H54 (cell line): ENCODE measurements at regions not wholly inside any gene's neighbourhood (a gene's known extent, or its start where the extent isn't known, plus 50 kb on each side); places are given as distances from the start of the nearest gene placed in this dataset.

ENCODE experiments used
- DNase-seq: peaks from one replicate; pipeline ENCODE4 v3.0.0; 2011; ENCODE audit warnings: low spot score, mixed read lengths; ENCODE audit not compliant: insufficient read length
- FAIRE-seq: peaks from 3 replicates; lab custom pipeline; 2011; peaks lifted over from hg19 to GRCh38; lab: Jason Lieb, UNC
- POLR2A ChIP-seq: IDR thresholded peaks from 2 replicates; pipeline ENCODE4 v1.6.1; 2011; ENCODE audit warnings: low read depth, mild to moderate bottlenecking, low read length

GRCh38 chr7:50868426-50869100 lies 85.9 kb upstream of the GRB10 start:
- TF ChIP-seq POLR2A: no peak
- no peak for DNase-seq
- FAIRE-seq: no peak

DNA sequence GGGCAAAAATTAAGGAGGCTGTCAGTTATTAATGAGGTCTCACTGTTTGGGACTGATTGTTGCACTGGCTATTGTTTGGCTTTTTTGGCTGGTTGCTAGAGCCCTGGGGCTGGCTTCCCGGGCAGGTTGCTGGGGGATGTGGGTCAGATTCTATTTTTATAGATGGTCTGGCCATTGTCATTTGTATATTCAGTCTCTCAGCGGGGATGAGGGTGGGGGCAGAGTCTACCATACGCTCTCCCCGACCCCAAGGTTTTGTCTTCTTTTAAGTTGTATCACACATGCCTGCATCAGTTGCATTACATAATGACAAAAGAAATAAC lies 84.3 kb upstream of the GRB10 start:
- DNase-seq (no peak), FAIRE-seq (no peak)
- no peak for TF ChIP-seq POLR2A

DNA sequence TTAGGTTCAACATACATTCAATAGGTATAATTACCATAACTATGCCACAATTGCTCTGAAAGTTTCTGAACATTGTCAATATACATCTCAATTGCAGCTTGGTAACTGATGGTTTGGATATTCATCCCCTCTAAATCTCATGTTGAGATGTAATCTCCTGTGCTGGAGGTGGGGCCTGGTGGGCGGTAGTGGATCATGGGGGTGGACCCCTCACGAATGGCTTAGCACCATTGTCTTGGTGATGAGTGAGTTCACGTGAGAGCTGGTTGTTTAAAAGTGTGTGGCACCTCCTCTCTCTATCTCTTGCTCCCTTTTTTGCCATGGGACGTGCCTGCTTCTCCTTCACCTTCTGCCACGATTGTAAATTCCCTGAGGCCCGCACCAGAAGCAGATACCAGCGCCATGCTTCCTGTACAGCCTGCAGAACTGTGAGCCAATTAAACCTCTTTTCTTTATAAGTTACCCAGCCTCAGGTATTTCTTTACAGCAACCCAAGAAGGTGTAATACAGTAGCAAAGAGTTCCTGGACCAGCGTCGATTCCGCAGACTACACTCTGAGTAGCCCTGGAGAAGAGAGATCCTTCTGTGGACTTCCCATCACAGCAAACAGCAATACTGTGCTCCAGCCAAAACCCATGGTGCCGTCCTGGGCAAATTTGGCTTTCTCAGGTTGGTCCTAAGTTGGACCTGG lies 83.8 kb upstream of the GRB10 start:
- no peak for TF ChIP-seq POLR2A
- FAIRE-seq: no peak
- no peak for DNase-seq

GRCh38 chr7:50865450-50865849 lies 82.8 kb upstream of the GRB10 start:
- FAIRE-seq: no peak
- TF ChIP-seq POLR2A: no peak
- no peak for DNase-seq

DNA sequence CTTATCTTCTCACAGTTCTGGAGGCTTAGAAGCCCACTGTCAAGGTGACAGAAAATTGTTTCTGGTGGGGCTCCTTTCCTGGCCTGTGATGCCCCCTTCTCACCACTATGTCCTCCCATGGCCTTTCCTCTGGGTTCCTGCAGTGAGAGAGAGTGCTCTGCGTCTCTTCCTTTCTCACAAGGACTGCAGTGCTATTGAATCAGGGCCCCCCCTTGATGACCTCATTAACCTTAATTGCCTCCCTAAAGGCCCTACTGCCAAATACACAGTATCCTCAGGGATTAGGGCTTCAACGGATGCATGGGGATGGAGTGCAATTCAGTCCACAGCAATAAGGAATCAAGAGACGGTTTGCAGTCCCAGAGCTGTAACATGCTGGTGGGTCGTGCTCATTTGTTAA lies 82.0 kb upstream of the GRB10 start:
- FAIRE-seq: no peak
- DNase-seq: no peak
- TF ChIP-seq POLR2A: no peak

DNA sequence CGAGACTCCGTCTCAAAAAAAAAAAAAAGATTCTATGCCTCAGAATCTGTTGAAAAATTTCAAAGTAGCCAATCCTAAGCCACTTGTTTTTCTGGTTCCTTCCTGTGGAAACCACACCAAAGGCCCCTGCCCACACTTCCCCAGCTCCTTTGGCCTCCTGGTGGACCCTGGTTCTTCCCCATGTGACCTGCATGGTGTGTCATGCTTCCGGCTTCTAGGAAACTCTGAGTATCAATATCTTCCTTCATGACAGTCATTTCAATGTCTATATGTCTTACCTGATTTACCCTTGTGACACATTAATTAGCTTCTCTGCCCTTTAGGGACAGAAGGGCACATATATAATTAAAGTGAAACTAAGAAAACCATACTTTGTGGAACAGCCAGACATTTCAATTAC lies 80.4 kb upstream of the GRB10 start:
- TF ChIP-seq POLR2A: no peak
- no peak for DNase-seq
- no peak for FAIRE-seq

- DNase-seq: no peak
- no peak for FAIRE-seq
- TF ChIP-seq POLR2A: no peak
These were observed 79.6 kb upstream of the GRB10 start for GRCh38 chr7:50862302-50862701.

DNA sequence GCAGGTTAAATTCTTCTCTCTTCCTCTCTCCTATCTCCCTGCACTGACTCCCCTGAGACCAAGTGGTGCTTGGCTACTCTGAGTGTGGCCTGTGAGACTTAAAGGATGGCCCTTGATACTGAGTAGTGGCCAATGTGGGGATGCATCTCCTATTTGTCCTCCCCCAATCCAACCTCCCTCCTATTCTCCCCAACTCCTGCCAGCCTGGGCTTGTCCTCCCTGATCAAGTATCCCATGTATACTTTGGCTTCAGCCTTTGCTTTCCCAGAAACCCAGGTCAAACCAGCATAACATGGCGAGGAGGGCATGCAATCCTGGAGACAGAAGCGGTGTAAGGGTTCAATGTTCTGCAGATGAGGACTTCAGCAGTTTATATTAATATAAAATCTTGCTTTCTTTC lies 77.9 kb upstream of the GRB10 start:
- DNase-seq: no peak
- no peak for FAIRE-seq

DNA sequence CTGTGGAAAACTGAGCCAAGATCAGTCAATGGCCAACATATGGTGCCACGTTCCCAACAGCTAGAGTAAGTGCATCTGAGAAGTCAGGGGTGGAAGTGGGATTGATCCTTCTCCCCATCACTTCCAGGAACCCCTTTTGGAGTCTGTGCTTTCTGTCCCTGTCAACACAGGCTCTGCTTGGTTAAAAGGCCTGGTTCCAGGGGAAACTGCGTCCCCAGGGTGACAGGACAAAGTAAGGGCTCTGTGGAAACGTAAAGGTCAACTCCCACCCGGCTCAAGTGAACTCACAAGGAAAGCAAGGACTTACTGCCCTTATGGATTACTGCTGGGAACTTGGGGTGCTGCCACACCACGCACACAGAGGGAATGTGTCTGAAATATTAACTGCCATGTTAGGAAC lies 77.5 kb upstream of the GRB10 start:
- TF ChIP-seq POLR2A: no peak
- DNase-seq: no peak
- no peak for FAIRE-seq

More for the DNA sequence above, 77.9 kb upstream of the GRB10 start:
- no peak for TF ChIP-seq POLR2A

GRCh38 chr7:50858528-50859245 lies 76.0 kb upstream of the GRB10 start:
- FAIRE-seq: no peak
- TF ChIP-seq POLR2A: no peak
- DNase-seq: no peak

DNA sequence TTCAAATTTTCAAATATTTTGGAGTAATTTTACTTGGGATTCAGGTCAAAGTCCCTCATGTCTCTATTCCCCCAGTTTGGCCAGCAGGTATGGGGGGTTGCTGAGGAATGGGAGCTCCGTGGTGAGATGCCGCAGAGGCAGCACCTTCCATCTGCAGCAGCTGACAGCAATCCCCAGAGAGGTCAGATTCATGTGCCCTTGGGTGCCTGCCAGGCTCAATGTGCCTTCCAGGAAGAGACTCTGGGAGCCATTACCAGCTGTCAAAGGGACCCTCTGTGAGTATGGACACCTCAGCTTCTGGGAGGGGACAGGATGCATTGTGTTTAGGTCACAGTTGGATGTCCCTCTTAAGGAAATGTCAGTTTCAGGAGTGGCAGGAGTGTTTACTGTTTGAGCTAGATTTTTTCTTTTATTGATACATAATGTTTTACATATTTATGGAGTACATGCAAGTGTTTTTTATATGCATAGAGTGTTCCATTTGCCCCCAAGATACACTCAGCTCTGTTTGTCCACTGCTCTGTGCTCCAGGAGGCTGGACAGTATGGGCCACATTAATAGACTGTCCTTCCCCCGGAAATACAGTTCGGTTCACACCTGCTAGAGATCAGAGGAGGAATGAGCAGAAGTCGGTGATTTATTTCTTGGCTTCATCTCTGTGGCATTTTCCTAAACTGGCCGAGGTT lies 75.3 kb upstream of the GRB10 start:
- FAIRE-seq (no peak), DNase-seq (no peak)
- no peak for TF ChIP-seq POLR2A

DNA sequence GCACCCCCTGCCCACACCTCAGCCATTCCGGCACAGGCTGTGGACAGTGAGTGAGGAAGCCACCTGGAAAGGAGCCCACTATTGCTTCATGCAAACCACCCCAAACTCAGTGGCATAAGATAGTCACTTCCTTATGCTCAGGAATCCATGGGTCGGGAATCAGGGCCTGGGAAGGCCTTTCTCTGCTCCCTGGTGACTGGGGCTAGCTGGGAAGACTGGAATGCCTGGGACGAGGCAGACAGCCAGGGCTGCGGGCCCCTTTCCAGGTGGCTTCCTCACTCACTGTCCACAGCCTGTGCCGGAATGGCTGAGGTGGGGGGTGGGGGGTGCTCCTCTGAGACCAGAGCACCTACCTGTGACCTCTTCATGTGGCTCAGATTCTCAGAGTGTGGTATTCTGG lies 74.1 kb upstream of the GRB10 start:
- DNase-seq (no peak), FAIRE-seq (no peak)
- no peak for TF ChIP-seq POLR2A

GRCh38 chr7:50856231-50856630 lies 73.5 kb upstream of the GRB10 start:
- TF ChIP-seq POLR2A: no peak

GRCh38 chr7:50855526-50855925 lies 72.8 kb upstream of the GRB10 start:
- DNase-seq: no peak
- no peak for FAIRE-seq
- TF ChIP-seq POLR2A: no peak

More at GRCh38 chr7:50856231-50856630, 73.5 kb upstream of the GRB10 start:
- no peak for FAIRE-seq
- DNase-seq: no peak
